ENCODE measurements at regions not wholly inside any gene's neighbourhood (a gene's known extent, or its start where the extent isn't known, plus 50 kb on each side); places are given as distances from the start of the nearest gene placed in this dataset.

GRCh38 chr4:125541836-125542385 lies 227.2 kb downstream of the FAT4 start:
- no peak for TF ChIP-seq CTCF (IDR thresholded peaks at IDR 0.05)
- TF ChIP-seq POLR2A (IDR thresholded peaks at IDR 0.05), result no peak

All from Peyer's patch (tissue), 4 donors.